ENCODE measurements at regions not wholly inside any gene's neighbourhood (a gene's known extent, or its start where the extent isn't known, plus 50 kb on each side); places are given as distances from the start of the nearest gene placed in this dataset.
"Not testable (repeated sequence)": the region's sequence is repeated elsewhere in the genome, so short reads cannot be mapped to it uniquely, and the experiment has no call there.

GRCh38 chr12:111276146-111276545 lies 92.7 kb downstream of the PHETA1 start:
- intact Hi-C loops (cut with DNase I), result no loop called here

DNA sequence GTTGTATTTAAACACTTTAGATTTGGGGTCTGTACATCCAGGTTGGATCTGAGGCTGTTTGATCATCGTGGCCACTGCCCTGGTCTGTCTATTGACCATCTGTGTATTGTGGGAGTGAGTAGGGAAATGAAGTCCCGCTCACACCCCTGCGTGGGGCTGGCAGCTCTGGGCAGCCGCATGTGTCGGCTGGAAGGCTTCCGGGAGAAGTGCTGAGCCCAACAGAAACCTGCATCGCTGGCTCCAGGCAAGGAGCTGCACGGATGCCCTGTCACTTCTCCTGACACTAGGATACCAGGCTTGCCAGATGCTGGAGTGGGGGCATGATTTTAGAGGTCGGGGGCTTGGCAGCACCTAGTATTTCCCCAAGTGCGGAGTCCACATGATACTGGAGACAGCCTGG lies 93.6 kb downstream of the PHETA1 start:
- no peak for DNase-seq (ENCODE audit: low spot score)
- intact Hi-C loops (cut with DNase I), result no loop called here
- ATAC-seq, result no peak

More at GRCh38 chr12:111276146-111276545, 92.7 kb downstream of the PHETA1 start:
- DNase-seq (ENCODE audit: low spot score), result no peak
- ATAC-seq, result no peak

GRCh38 chr12:111274777-111275176 lies 94.1 kb downstream of the PHETA1 start:
- no peak for ATAC-seq
- intact Hi-C loops (cut with DNase I), result no loop called here

DNA sequence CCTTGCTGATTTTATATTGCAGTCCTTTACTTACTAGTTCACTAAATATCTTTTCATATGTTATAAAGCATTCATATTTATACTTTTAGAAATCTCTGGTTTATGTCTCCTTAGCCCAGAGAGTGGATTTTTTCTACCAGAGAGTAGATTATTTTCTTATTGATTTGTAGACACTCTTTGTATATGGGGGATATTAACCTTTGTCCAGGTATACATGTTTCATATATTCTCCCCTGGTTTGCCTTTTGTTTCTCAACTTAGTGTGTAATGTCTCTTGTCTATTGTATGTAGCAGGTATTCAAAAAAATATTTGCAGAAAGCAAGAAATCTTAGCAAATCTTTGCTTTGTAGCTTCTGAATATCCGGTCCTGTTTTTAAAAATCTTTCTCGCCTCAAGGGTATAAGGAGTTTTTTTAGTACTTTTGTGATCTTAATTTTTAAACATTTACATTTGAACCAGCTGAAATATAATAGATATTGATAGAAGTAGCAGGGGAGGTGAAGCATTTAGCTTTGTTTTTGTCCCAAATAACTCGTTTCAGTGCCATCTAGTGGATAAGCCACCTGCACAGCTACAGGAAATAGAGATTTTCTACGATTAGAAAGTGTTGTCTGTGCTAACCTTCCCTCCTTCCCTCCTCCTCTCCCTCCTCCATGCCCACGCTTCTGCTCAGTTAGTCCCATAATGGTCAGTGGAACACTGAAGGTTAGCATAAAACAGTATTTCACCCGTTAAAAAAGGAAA lies 97.0 kb downstream of the PHETA1 start:
- intact Hi-C loops (cut with DNase I), result no loop called here
- ATAC-seq, result no peak
- DNase-seq (ENCODE audit: low spot score), result no peak

More at GRCh38 chr12:111274777-111275176, 94.1 kb downstream of the PHETA1 start:
- DNase-seq (ENCODE audit: low spot score), result no peak

GRCh38 chr12:111270774-111271173 lies 98.1 kb downstream of the PHETA1 start:
- no peak for DNase-seq (ENCODE audit: low spot score)
- intact Hi-C loops (cut with DNase I), result no loop called here
- no peak for ATAC-seq

GRCh38 chr12:111270239-111270638 lies 98.7 kb downstream of the PHETA1 start:
- DNase-seq (ENCODE audit: low spot score), result no peak
- intact Hi-C loops (cut with DNase I), result no loop called here
- ATAC-seq, result no peak

- DNase-seq (ENCODE audit: low spot score) (no peak), ATAC-seq (no peak)
- intact Hi-C loops (cut with DNase I), result no loop called here
These were observed 99.2 kb downstream of the PHETA1 start for GRCh38 chr12:111269718-111270117.

DNA sequence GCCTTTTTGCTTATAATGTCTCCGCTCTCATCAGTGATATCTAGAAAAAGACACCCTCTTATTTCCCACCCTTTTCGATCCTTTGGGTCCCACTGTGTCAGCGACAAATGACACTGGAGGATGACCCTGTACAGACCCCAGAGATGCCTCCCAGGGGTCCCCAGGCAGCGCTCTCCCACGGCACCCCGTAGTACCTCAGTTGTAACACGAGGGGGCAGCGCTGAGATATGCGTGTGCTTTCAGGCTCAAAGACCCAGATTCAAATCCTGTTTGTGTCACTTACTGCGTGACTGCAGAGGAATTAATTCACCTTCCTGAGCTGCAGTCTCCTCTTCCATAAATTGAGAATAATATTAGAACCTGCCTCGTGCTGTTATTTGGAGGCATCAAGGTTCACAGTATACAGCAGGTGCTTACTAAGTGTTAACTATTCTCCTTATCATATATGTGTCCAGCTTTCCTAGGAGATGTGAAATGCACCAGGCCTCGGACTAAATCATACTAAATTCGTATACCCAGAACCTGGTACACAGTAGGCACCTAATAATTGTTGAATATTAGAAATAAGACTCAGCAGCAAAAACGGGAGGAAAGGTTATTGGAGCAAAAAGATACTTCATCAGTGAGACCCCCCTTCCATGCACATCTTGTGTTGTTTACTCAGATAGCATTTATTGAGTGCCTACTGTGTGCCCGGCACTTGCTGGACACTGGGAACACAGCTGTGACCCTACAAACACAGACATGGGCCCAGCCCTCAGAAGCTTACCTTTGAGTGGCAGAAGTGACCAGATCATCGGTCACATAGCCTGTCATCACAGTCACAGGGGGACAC lies 99.9 kb downstream of the PHETA1 start:
- no peak for DNase-seq (ENCODE audit: low spot score)
- no peak for ATAC-seq
- intact Hi-C loops (cut with DNase I), result no loop called here

GRCh38 chr12:111267144-111267543 lies 101.8 kb downstream of the PHETA1 start:
- DNase-seq (ENCODE audit: low spot score) (no peak), ATAC-seq (no peak)
- intact Hi-C loops (cut with DNase I), result no loop called here

GRCh38 chr12:111261911-111262676 lies 106.8 kb downstream of the PHETA1 start:
- intact Hi-C loops (cut with DNase I), result no loop called here
- DNase-seq (ENCODE audit: low spot score) (no peak), ATAC-seq (no peak)

DNA sequence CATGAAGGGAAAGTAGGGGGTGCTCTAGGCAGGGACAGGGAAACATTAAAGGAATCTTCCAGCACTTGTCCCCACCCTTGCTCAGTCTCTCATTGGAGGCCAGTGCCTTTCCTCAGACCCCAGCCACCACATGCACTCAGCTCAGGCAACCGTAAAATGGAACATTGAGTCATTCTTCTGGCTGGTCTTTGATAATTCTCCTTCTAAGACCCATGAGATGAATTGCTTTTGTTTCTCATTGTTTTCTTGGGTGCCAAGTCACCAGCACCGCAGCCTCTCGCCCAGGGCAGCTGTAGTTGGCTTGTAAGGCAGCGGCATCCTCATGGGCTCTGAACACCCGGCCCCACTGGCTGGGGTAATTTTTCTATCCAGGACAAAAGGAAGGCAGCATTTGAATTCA lies 108.2 kb downstream of the PHETA1 start:
- no peak for DNase-seq (ENCODE audit: low spot score)
- intact Hi-C loops (cut with DNase I), result no loop called here
- no peak for ATAC-seq

GRCh38 chr12:111259231-111259630 lies 109.7 kb downstream of the PHETA1 start:
- ATAC-seq (no peak), DNase-seq (ENCODE audit: low spot score) (no peak)
- intact Hi-C loops (cut with DNase I), result no loop called here

GRCh38 chr12:111258081-111258480 lies 110.8 kb downstream of the PHETA1 start:
- ATAC-seq; intact Hi-C loops (cut with DNase I); DNase-seq (ENCODE audit: low spot score): not testable (repeated sequence)

DNA sequence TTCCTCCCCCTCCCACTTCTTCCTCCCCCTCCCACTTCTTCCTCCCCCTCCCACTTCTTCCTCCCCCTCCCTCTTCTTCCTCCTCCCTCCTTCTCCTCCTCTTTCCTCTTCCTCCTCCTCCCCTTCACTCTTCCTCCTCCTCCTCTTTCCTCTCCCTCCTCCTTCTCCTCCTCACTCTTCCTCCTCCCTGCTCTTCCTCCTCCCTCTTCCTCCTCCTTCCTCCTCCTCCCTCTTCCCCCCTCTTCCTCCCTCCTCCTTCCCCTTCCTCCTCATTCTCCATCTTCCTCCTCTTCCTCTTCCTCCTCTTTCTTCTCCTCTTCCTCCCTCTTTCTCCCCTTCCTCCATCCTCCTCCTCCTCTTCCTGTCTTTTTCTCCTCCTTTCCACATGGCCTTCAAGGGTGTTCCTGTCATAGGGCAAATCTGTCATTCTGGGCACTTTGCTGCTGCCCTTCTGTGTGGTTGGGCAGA lies 111.4 kb downstream of the PHETA1 start:
- intact Hi-C loops (cut with DNase I), result no loop called here
- no peak for DNase-seq (ENCODE audit: low spot score)

GRCh38 chr12:111256629-111257434 lies 112.1 kb downstream of the PHETA1 start:
- ATAC-seq, result no peak
- no peak for DNase-seq (ENCODE audit: low spot score)
- intact Hi-C loops (cut with DNase I), result no loop called here

More for the DNA sequence above, 111.4 kb downstream of the PHETA1 start:
- ATAC-seq, result no peak

- intact Hi-C loops (cut with DNase I), result no loop called here
- ATAC-seq, result no peak
- no peak for DNase-seq (ENCODE audit: low spot score)
These were observed 113.6 kb downstream of the PHETA1 start for GRCh38 chr12:111255261-111255660.

GRCh38 chr12:111254106-111254505 lies 114.8 kb downstream of the PHETA1 start:
- intact Hi-C loops (cut with DNase I), result no loop called here
- DNase-seq (ENCODE audit: low spot score) (no peak), ATAC-seq (no peak)

- no peak for ATAC-seq
- DNase-seq (ENCODE audit: low spot score), result no peak
- intact Hi-C loops (cut with DNase I), result no loop called here
These were observed 115.7 kb downstream of the PHETA1 start for GRCh38 chr12:111253213-111253612.

- no peak for ATAC-seq
- intact Hi-C loops (cut with DNase I), result no loop called here
- no peak for DNase-seq (ENCODE audit: low spot score)
These were observed 117.1 kb downstream of the PHETA1 start for GRCh38 chr12:111251787-111252186.

Measured in sciatic nerve (tissue), 2 donors.